ENCODE measurements at regions not wholly inside any gene's neighbourhood (a gene's known extent, or its start where the extent isn't known, plus 50 kb on each side); places are given as distances from the start of the nearest gene placed in this dataset.
A peak's percentile ranks its signal among the peaks of the same experiment; 100 is the strongest.

GRCh38 chr5:110038297-110038997, 348.7 kb downstream of the MAN2A1 start:
- no peak for TF ChIP-seq CTCF (IDR thresholded peaks at IDR 0.05; ENCODE audit: low read depth, low read length)
- DNase-seq (ENCODE audit: low read depth in 2 of 2) = peak; percentile 26 to 52

GRCh38 chr5:110040178-110040577, 350.5 kb downstream of the MAN2A1 start:
- DNase-seq (ENCODE audit: low read depth in 2 of 2) = peak in 1 of 2 donors; percentile 20
- peak; percentile 38 for TF ChIP-seq CTCF (IDR thresholded peaks at IDR 0.05; ENCODE audit: low read depth, low read length)
- H3K4me3 ChIP-seq (replicated peaks in 1 of 2; ENCODE audit: low read depth in 2 of 2, low read length in 2 of 2) = no peak overlapping the region

More at GRCh38 chr5:110038297-110038997, 348.7 kb downstream of the MAN2A1 start:
- H3K4me3 ChIP-seq (replicated peaks in 1 of 2; ENCODE audit: low read depth in 2 of 2, low read length in 2 of 2) = no peak overlapping the region

- no peak for TF ChIP-seq CTCF (IDR thresholded peaks at IDR 0.05; ENCODE audit: low read depth, low read length)
- DNase-seq (ENCODE audit: low read depth in 2 of 2) = no peak
- H3K4me3 ChIP-seq (replicated peaks in 1 of 2; ENCODE audit: low read depth in 2 of 2, low read length in 2 of 2) = no peak overlapping the region
These were observed 353.3 kb downstream of the MAN2A1 start for GRCh38 chr5:110043025-110043424.

- H3K4me3 ChIP-seq (replicated peaks in 1 of 2; ENCODE audit: low read depth in 2 of 2, low read length in 2 of 2) = no peak overlapping the region
- peak; percentile 13 to 18 for DNase-seq (ENCODE audit: low read depth in 2 of 2)
- no peak for TF ChIP-seq CTCF (IDR thresholded peaks at IDR 0.05; ENCODE audit: low read depth, low read length)
These were observed 355.4 kb downstream of the MAN2A1 start for GRCh38 chr5:110045158-110045557.

- no peak for TF ChIP-seq CTCF (IDR thresholded peaks at IDR 0.05; ENCODE audit: low read depth, low read length)
- no peak for DNase-seq (ENCODE audit: low read depth in 2 of 2)
- no peak overlapping the region for H3K4me3 ChIP-seq (replicated peaks in 1 of 2; ENCODE audit: low read depth in 2 of 2, low read length in 2 of 2)
These were observed 358.8 kb downstream of the MAN2A1 start for GRCh38 chr5:110048491-110048890.

GRCh38 chr5:110049816-110050215, 360.1 kb downstream of the MAN2A1 start:
- no peak for DNase-seq (ENCODE audit: low read depth in 2 of 2)

More at GRCh38 chr5:110049816-110050215, 360.1 kb downstream of the MAN2A1 start:
- no peak overlapping the region for H3K4me3 ChIP-seq (replicated peaks in 1 of 2; ENCODE audit: low read depth in 2 of 2, low read length in 2 of 2)
- TF ChIP-seq CTCF (IDR thresholded peaks at IDR 0.05; ENCODE audit: low read depth, low read length) = no peak
